Progenitor cell of endocrine pancreas (in vitro differentiated cells): ENCODE measurements at regions not wholly inside any gene's neighbourhood (a gene's known extent, or its start where the extent isn't known, plus 50 kb on each side); places are given as distances from the start of the nearest gene placed in this dataset.

Source experiments
- DNase-seq: peaks from one replicate; pipeline ENCODE4 v3.0.0; 2021; ENCODE audit warnings: low spot score; ENCODE audit not compliant: unreplicated experiment
- H3K27ac Mint-ChIP-seq: 2 replicates; pipeline ENCODE4 v1.8.0; 2021; ENCODE audit warnings: mild to moderate bottlenecking, moderate library complexity, mixed read lengths
- H3K27me3 Mint-ChIP-seq: 2 replicates; pipeline ENCODE4 v1.8.0; 2021; ENCODE audit warnings: mixed read lengths
- H3K36me3 Mint-ChIP-seq: 2 replicates; pipeline ENCODE4 v1.8.0; 2022; ENCODE audit warnings: mixed read lengths; ENCODE audit not compliant: insufficient read depth
- H3K4me1 Mint-ChIP-seq: 2 replicates; pipeline ENCODE4 v1.8.0; 2021; ENCODE audit warnings: low read depth, mixed read lengths
- H3K4me3 Mint-ChIP-seq: 2 replicates; pipeline ENCODE4 v1.8.0; 2021; ENCODE audit warnings: low read depth, mild to moderate bottlenecking, moderate library complexity, mixed read lengths
- H3K9me3 Mint-ChIP-seq: 2 replicates; pipeline ENCODE4 v1.8.0; 2021; ENCODE audit warnings: low read depth, mixed read lengths
- CTCF ChIP-seq: fragments of 200-600 bp; sonication (generic); IDR thresholded peaks from one replicate; pipeline ENCODE4 v1.5.0; 2021; ENCODE audit warnings: antibody characterized with exemption, mild to moderate bottlenecking; ENCODE audit not compliant: unreplicated experiment

- H3K4me3 Mint-ChIP-seq: no peak overlapping the region
- peaks cover 6% of the 10 kb centered on the region for H3K27me3 Mint-ChIP-seq
- H3K27ac Mint-ChIP-seq: no peak overlapping the region
- DNase-seq: no peak
- no peak for TF ChIP-seq CTCF
- no peaks in the 10 kb centered on the region for H3K4me1 Mint-ChIP-seq
- H3K9me3 Mint-ChIP-seq: no peaks in the 10 kb centered on the region
- no peaks in the 10 kb centered on the region for H3K36me3 Mint-ChIP-seq
These were observed 258.8 kb downstream of the PLPP3 start for GRCh38 chr1:56320464-56321149.

GRCh38 chr1:56317722-56318121 lies 261.6 kb downstream of the PLPP3 start:
- Mint-ChIP-seq H3K9me3 (peaks cover 4% of the 10 kb centered on the region), H3K36me3 (peaks cover 2% of the 10 kb centered on the region), H3K27ac (no peak overlapping the region), H3K27me3 (peaks cover 6% of the 10 kb centered on the region), H3K4me3 (no peak overlapping the region), H3K4me1 (no peaks in the 10 kb centered on the region)
- DNase-seq: no peak
- TF ChIP-seq CTCF: no peak

- H3K9me3 Mint-ChIP-seq: peaks cover 4% of the 10 kb centered on the region
- H3K27ac Mint-ChIP-seq: no peak overlapping the region
- H3K36me3 Mint-ChIP-seq: peaks cover 2% of the 10 kb centered on the region
- peaks cover 2% of the 10 kb centered on the region for H3K27me3 Mint-ChIP-seq
- no peak overlapping the region for H3K4me3 Mint-ChIP-seq
- no peak for TF ChIP-seq CTCF
- no peak for DNase-seq
- no peaks in the 10 kb centered on the region for H3K4me1 Mint-ChIP-seq
These were observed 263.9 kb downstream of the PLPP3 start for GRCh38 chr1:56315293-56315942.

- no peak overlapping the region for H3K27ac Mint-ChIP-seq
- peaks cover 4% of the 10 kb centered on the region for H3K9me3 Mint-ChIP-seq
These were observed 265.8 kb downstream of the PLPP3 start for GRCh38 chr1:56313560-56313959.

GRCh38 chr1:56311766-56312165 lies 267.6 kb downstream of the PLPP3 start:
- TF ChIP-seq CTCF: no peak
- Mint-ChIP-seq H3K4me3 (no peak overlapping the region), H3K9me3 (peaks cover 7% of the 10 kb centered on the region), H3K4me1 (peaks cover 1% of the 10 kb centered on the region), H3K27me3 (no peaks in the 10 kb centered on the region), H3K27ac (no peak overlapping the region), H3K36me3 (peaks cover 2% of the 10 kb centered on the region)
- no peak for DNase-seq

More at GRCh38 chr1:56313560-56313959, 265.8 kb downstream of the PLPP3 start:
- Mint-ChIP-seq H3K4me3 (no peak overlapping the region), H3K4me1 (peaks cover 1% of the 10 kb centered on the region), H3K36me3 (peaks cover 2% of the 10 kb centered on the region), H3K27me3 (no peaks in the 10 kb centered on the region)
- TF ChIP-seq CTCF: no peak
- DNase-seq: no peak
